IMR-90 (cell line): ENCODE measurements at regions not wholly inside any gene's neighbourhood (a gene's known extent, or its start where the extent isn't known, plus 50 kb on each side); places are given as distances from the start of the nearest gene placed in this dataset.

Experiments
- ATAC-seq: fragments of 200-7000 bp; cut with Tn5 transposase; 2 replicates; pipeline ENCODE4 v1.9.1; 2020; ENCODE audit warnings: low read depth, mild to moderate bottlenecking, moderate library complexity
- BruUV-seq: library from RNA; stranded (reverse); fragments of 400-500 nt; replicated peaks from 2 replicates; lab custom pipeline; 2021; lab: Mats Ljungman, UMichigan
- CTCF ChIA-PET: fragments of 300-600 bp; formaldehyde crosslinking; extraction: SDS; loops from one replicate; lab custom pipeline; 2021; ENCODE audit warnings: antibody characterized with exemption; lab: Yijun Ruan, JAX
- POLR2A ChIA-PET: fragments of 300-600 bp; sonication (Branson Sonifier 250); formaldehyde crosslinking; loops from one replicate; lab custom pipeline; 2022; ENCODE audit warnings: antibody characterized with exemption; ENCODE audit not compliant: unreplicated experiment; lab: Charles Lee
- DNase-seq: peaks from one replicate; pipeline ENCODE4 v3.0.0; 2013
- H2AFZ ChIP-seq: replicated peaks from 2 replicates; pipeline ENCODE3; 2013; ENCODE audit warnings: low read length, mild to moderate bottlenecking; ENCODE audit not compliant: poor library complexity
- H2AK5ac ChIP-seq: 2 replicates; pipeline ENCODE4 v1.6.1; 2013; ENCODE audit warnings: low read depth, low read length, inconsistent platforms
- H2AK9ac ChIP-seq: replicated peaks from 2 replicates; pipeline ENCODE3; 2013; ENCODE audit warnings: mild to moderate bottlenecking, low read depth, low read length, moderate library complexity; ENCODE audit not compliant: poor library complexity
- H2BK120ac ChIP-seq: 2 replicates; pipeline ENCODE4 v1.6.1; 2013; ENCODE audit warnings: low read depth, low read length, inconsistent platforms
- H2BK15ac ChIP-seq: 3 replicates; pipeline ENCODE4 v1.6.1; 2013; ENCODE audit warnings: low read depth, low read length, inconsistent platforms
- H2BK20ac ChIP-seq: 2 replicates; pipeline ENCODE4 v1.6.1; 2013; ENCODE audit warnings: low read depth, mild to moderate bottlenecking, inconsistent platforms, low read length, moderate library complexity
- H2BK5ac ChIP-seq: 2 replicates; pipeline ENCODE4 v1.6.1; 2013; ENCODE audit warnings: mild to moderate bottlenecking, low read depth, low read length, inconsistent platforms; ENCODE audit not compliant: poor library complexity, severe bottlenecking
- H3K14ac ChIP-seq: replicated peaks from 2 replicates; pipeline ENCODE4 v1.6.1; 2013; ENCODE audit warnings: low read depth, low read length, inconsistent platforms
- H3K18ac ChIP-seq: 2 replicates; pipeline ENCODE4 v1.6.1; 2013; ENCODE audit warnings: low read depth, low read length, control low read depth
- H3K23ac ChIP-seq: 2 replicates; pipeline ENCODE4 v1.6.1; 2013; ENCODE audit warnings: low read depth, low read length, inconsistent platforms
- H3K27ac ChIP-seq: 2 replicates; pipeline ENCODE4 v1.5.1; 2013; ENCODE audit warnings: mild to moderate bottlenecking, control low read depth, low read length; ENCODE audit not compliant: insufficient read depth
- H3K27me3 ChIP-seq: 2 replicates; pipeline ENCODE4 v1.6.1; 2013; ENCODE audit warnings: low read length; ENCODE audit not compliant: control insufficient read depth, insufficient read depth
- H3K36me3 ChIP-seq: 2 replicates; pipeline ENCODE4 v1.6.1; 2013; ENCODE audit warnings: low read length, mixed read lengths; ENCODE audit not compliant: control insufficient read depth, insufficient read depth
- H3K4ac ChIP-seq: 2 replicates; pipeline ENCODE4 v1.6.1; 2013; ENCODE audit warnings: low read depth, low read length, inconsistent platforms
- H3K4me1 ChIP-seq: 2 replicates; pipeline ENCODE4 v1.6.1; 2013; ENCODE audit warnings: low read length, mixed read lengths; ENCODE audit not compliant: control insufficient read depth, insufficient read depth
- H3K4me2 ChIP-seq: 2 replicates; pipeline ENCODE4 v1.6.1; 2013; ENCODE audit warnings: low read depth, mild to moderate bottlenecking, control low read depth, low read length, moderate library complexity
- H3K4me3 ChIP-seq: 2 replicates; pipeline ENCODE4 v1.5.1; 2013; ENCODE audit warnings: low read depth, mild to moderate bottlenecking, control low read depth, low read length, moderate library complexity; ENCODE audit not compliant: insufficient read depth
- H3K56ac ChIP-seq: 2 replicates; pipeline ENCODE4 v1.6.1; 2013; ENCODE audit warnings: low read length, inconsistent platforms; ENCODE audit not compliant: insufficient read depth; ENCODE audit errors: extremely low read depth
- H3K79me1 ChIP-seq, 2 experiments: 2 replicates each; pipeline ENCODE4 v1.6.1; 2013; ENCODE audit warnings: low read length in 2 of 2, inconsistent platforms in 1 of 2, low read depth in 1 of 2
- H3K9ac ChIP-seq: 2 replicates; pipeline ENCODE4 v1.6.1; 2013; ENCODE audit warnings: low read depth, low read length, control low read depth
- H3K9me1 ChIP-seq: 2 replicates; pipeline ENCODE4 v1.6.1; 2013; ENCODE audit warnings: low read length, inconsistent platforms; ENCODE audit not compliant: insufficient read depth
- H3K9me3 ChIP-seq: 2 replicates; pipeline ENCODE4 v1.6.1; 2013; ENCODE audit warnings: low read length; ENCODE audit not compliant: control insufficient read depth, insufficient read depth
- H4K20me1 ChIP-seq: 2 replicates; pipeline ENCODE4 v1.6.1; 2013; ENCODE audit warnings: low read length, inconsistent platforms; ENCODE audit not compliant: insufficient read depth
- H4K5ac ChIP-seq: 2 replicates; pipeline ENCODE4 v1.6.1; 2013; ENCODE audit warnings: mild to moderate bottlenecking, low read depth, low read length, control low read depth
- H4K8ac ChIP-seq, 2 experiments: 2 replicates each; pipeline ENCODE4 v1.6.1; 2013; ENCODE audit warnings: low read depth in 2 of 2, low read length in 2 of 2, control low read depth in 1 of 2, inconsistent platforms in 1 of 2
- H4K91ac ChIP-seq: 2 replicates; pipeline ENCODE4 v1.6.1; 2013; ENCODE audit warnings: low read depth, low read length, inconsistent platforms; ENCODE audit not compliant: insufficient read depth
- CEBPB ChIP-seq: IDR thresholded peaks from 2 replicates; pipeline ENCODE4 v1.6.1; 2012; ENCODE audit warnings: low read depth, low read length, improper control_type of control experiment
- MAFK ChIP-seq: IDR thresholded peaks from 2 replicates; pipeline ENCODE4 v1.6.1; 2012; ENCODE audit warnings: low read depth, low read length, improper control_type of control experiment
- MXI1 ChIP-seq: IDR thresholded peaks from 2 replicates; pipeline ENCODE4 v1.6.1; 2012; ENCODE audit warnings: low read depth, mild to moderate bottlenecking, low read length, moderate library complexity, borderline replicate concordance
- POLR2A ChIP-seq: IDR thresholded peaks from 2 replicates; pipeline ENCODE4 v1.6.1; 2012; ENCODE audit warnings: mild to moderate bottlenecking, low read depth, low read length
- RAD21 ChIP-seq: IDR thresholded peaks from 2 replicates; pipeline ENCODE4 v1.6.1; 2012; ENCODE audit warnings: low read length, improper control_type of control experiment
- RFX5 ChIP-seq: IDR thresholded peaks from 2 replicates; pipeline ENCODE4 v1.8.0; 2012; ENCODE audit warnings: low read depth, mild to moderate bottlenecking, low read length, moderate library complexity
- WGBS, 2 experiments: methylation state at CpG; one replicate each; pipeline versions ENCODE4 v1.1.5 to v1.1.7; 2013; ENCODE audit warnings: missing lambda C conversion rate in 2 of 2; ENCODE audit not compliant: insufficient read length in 1 of 2; ENCODE audit errors: extremely low coverage in 2 of 2; 5-methylcytosine and 5-hydroxymethylcytosine counted together
- dilution Hi-C: fragments of 300-500 bp; cut with HindIII; formaldehyde crosslinking; loops from one replicate; pipeline ENCODE4 v1.14.3; 2018; ENCODE audit warnings: low sequenced_read_pairs; ENCODE audit not compliant: unreplicated experiment
- in situ Hi-C: fragments of 300-500 bp; cut with MboI; formaldehyde crosslinking; loops from 3 replicates; pipeline ENCODE4 v1.14.3; 2019; ENCODE audit warnings: low sequenced_read_pairs, inconsistent platforms, mixed read lengths
- intact Hi-C: fragments of 100-400 bp; cut with micrococcal nuclease; formaldehyde crosslinking; loops from 2 replicates; pipeline ENCODE4 v1.10.0; 2022
- TF ChIP-seq, protein P1 (sequence below): fragments of 150-350 bp; IDR thresholded peaks from 2 replicates; pipeline ENCODE4 v1.6.1; 2017; ENCODE audit warnings: mild to moderate bottlenecking, antibody characterized with exemption, low read length, low read depth
- TF ChIP-seq, protein P2 (sequence below): conservative IDR thresholded peaks from 2 replicates; pipeline ENCODE4 v1.5.1; 2012; ENCODE audit warnings: mild to moderate bottlenecking, low read depth, low read length, improper control_type of control experiment

DNA sequence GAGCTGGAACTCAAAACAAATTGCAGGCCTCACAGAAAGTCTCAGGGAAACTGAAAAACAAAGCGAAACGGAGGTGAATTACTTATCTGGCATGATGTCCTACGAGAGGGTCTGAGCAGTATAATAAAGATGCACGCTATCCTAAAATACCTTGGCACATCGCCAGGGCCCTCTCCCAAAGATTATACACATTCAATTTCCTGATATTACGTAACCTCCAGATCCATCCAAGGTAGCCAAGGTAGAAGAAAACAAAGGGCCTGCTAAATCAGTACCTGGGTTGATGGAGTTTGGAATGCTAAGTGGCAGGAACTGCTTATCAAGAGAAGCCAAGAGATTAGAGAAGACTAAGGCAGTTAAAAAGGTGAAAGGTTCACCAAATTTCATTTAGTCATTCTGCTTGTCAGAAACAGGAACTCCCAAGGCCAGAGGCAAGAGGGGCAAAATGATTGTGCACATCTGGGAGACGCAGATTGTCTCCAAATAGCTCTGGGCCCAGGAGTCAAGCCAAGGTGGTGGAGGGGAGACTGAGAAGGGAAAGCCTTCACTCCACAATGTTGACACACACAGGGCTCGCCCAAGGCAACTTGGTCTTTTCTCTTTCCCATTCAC lies 236.8 kb upstream of the ATP5MC3 start:
- Histone ChIP-seq H3K9me3 (no peaks in the 10 kb centered on the region), H3K27me3 (no peaks in the 10 kb centered on the region), H3K14ac (no peak overlapping the region), H3K4ac (no peak overlapping the region), H3K56ac (no peak overlapping the region), H4K91ac (no peak overlapping the region), H3K36me3 (no peaks in the 10 kb centered on the region), H3K4me1 (no peaks in the 10 kb centered on the region), H3K4me2 (no peak overlapping the region), H2BK15ac (no peak overlapping the region), H2AFZ (no peak overlapping the region), H4K8ac (no peak overlapping the region), H4K5ac (no peak overlapping the region), H2BK20ac (no peak overlapping the region), H3K9ac (no peak overlapping the region), H3K4me3 (no peak overlapping the region), H4K20me1 (no peaks in the 10 kb centered on the region), H2AK5ac (no peak overlapping the region), H3K27ac (no peak overlapping the region), H2BK120ac (no peak overlapping the region), H2BK5ac (no peak overlapping the region), H3K18ac (no peak overlapping the region), H3K23ac (no peak overlapping the region), H3K79me1 (no peaks in the 10 kb centered on the region), H2AK9ac (no peak overlapping the region), H3K9me1 (no peaks in the 10 kb centered on the region)
- POLR2A ChIA-PET = no interaction called here
- TF ChIP-seq CEBPB (peak; percentile 49), MAFK (no peak), RFX5 (no peak), RAD21 (no peak), POLR2A (no peak), MXI1 (no peak)
- TF ChIP-seq, protein P1, sequence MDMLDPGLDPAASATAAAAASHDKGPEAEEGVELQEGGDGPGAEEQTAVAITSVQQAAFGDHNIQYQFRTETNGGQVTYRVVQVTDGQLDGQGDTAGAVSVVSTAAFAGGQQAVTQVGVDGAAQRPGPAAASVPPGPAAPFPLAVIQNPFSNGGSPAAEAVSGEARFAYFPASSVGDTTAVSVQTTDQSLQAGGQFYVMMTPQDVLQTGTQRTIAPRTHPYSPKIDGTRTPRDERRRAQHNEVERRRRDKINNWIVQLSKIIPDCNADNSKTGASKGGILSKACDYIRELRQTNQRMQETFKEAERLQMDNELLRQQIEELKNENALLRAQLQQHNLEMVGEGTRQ = no peak
- TF ChIP-seq, protein P2, sequence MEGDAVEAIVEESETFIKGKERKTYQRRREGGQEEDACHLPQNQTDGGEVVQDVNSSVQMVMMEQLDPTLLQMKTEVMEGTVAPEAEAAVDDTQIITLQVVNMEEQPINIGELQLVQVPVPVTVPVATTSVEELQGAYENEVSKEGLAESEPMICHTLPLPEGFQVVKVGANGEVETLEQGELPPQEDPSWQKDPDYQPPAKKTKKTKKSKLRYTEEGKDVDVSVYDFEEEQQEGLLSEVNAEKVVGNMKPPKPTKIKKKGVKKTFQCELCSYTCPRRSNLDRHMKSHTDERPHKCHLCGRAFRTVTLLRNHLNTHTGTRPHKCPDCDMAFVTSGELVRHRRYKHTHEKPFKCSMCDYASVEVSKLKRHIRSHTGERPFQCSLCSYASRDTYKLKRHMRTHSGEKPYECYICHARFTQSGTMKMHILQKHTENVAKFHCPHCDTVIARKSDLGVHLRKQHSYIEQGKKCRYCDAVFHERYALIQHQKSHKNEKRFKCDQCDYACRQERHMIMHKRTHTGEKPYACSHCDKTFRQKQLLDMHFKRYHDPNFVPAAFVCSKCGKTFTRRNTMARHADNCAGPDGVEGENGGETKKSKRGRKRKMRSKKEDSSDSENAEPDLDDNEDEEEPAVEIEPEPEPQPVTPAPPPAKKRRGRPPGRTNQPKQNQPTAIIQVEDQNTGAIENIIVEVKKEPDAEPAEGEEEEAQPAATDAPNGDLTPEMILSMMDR = no peak
- BruUV-seq = no TSS peak
- in situ Hi-C loops = no loop called here
- ATAC-seq = no peak
- CTCF ChIA-PET = no interaction called here
- WGBS, 2 experiments = 61% methylated on average over 3 of the region's 8 CpGs; no CpG with 5 or more reads in 1 of the 2 experiments
- intact Hi-C loops = no loop called here
- no peak for DNase-seq
- dilution Hi-C loops = no loop called here
